ENCODE measurements at regions not wholly inside any gene's neighbourhood (a gene's known extent, or its start where the extent isn't known, plus 50 kb on each side); places are given as distances from the start of the nearest gene placed in this dataset.

- TF ChIP-seq TSHZ2 (CRISPR knock-in tag; IDR thresholded peaks at IDR 0.05) (no peak), GLIS3 (CRISPR knock-in tag; IDR thresholded peaks at IDR 0.05) (no peak)
Observed at GRCh38 chr6:11294228-11294627, 61.8 kb upstream of the NEDD9 start (continued).

- ATAC-seq = no peak
- TF ChIP-seq PPARA (CRISPR knock-in tag; IDR thresholded peaks at IDR 0.05; ENCODE audit: borderline replicate concordance) (no peak), ZFP3 (CRISPR knock-in tag; IDR thresholded peaks at IDR 0.05) (no peak), GLIS3 (CRISPR knock-in tag; IDR thresholded peaks at IDR 0.05) (no peak), ARNTL (CRISPR knock-in tag; IDR thresholded peaks at IDR 0.05; ENCODE audit: borderline replicate concordance, low read depth) (no peak)
Observed at GRCh38 chr6:11292594-11293236, 60.2 kb upstream of the NEDD9 start.

DNA sequence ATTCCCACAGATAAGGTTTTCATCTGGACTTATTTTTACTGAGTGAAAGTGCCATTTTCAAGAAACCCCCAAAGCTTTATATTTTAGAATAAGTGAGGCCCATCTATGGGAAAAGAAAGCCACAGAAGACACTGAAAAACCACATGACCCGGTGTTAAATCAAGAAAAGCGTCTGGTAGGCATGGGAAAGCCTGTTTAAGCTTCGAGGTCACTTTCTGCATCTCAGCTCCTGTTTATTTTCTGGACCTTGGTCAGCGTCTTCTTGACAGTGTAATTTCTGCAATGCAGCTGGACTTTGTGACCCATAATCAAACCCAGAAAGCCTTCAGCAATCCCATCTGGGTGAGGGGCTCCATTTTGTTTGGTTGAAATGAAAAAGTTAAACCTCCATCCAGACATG, 59.6 kb upstream of the NEDD9 start:
- no peak for TF ChIP-seq SNAI2 (CRISPR knock-in tag; IDR thresholded peaks at IDR 0.05)
- TF ChIP-seq RARB (CRISPR knock-in tag; IDR thresholded peaks at IDR 0.05) = no peak
- TF ChIP-seq, protein P1, sequence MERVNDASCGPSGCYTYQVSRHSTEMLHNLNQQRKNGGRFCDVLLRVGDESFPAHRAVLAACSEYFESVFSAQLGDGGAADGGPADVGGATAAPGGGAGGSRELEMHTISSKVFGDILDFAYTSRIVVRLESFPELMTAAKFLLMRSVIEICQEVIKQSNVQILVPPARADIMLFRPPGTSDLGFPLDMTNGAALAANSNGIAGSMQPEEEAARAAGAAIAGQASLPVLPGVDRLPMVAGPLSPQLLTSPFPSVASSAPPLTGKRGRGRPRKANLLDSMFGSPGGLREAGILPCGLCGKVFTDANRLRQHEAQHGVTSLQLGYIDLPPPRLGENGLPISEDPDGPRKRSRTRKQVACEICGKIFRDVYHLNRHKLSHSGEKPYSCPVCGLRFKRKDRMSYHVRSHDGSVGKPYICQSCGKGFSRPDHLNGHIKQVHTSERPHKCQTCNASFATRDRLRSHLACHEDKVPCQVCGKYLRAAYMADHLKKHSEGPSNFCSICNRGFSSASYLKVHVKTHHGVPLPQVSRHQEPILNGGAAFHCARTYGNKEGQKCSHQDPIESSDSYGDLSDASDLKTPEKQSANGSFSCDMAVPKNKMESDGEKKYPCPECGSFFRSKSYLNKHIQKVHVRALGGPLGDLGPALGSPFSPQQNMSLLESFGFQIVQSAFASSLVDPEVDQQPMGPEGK (CRISPR knock-in tag; IDR thresholded peaks at IDR 0.05; ENCODE audit: borderline replicate concordance) = no peak
- no peak for TF ChIP-seq CSDC2 (CRISPR knock-in tag; IDR thresholded peaks at IDR 0.05)
- no peak for TF ChIP-seq TSHZ2 (CRISPR knock-in tag; IDR thresholded peaks at IDR 0.05)
- no peak for TF ChIP-seq ZNF565 (CRISPR knock-in tag; conservative IDR thresholded peaks at IDR 0.05; ENCODE audit: low read depth)
- no peak for TF ChIP-seq POU6F1 (CRISPR knock-in tag; IDR thresholded peaks at IDR 0.05; ENCODE audit: borderline replicate concordance, low read depth)
- TF ChIP-seq ZC3H10 (CRISPR knock-in tag; IDR thresholded peaks at IDR 0.05) = no peak
- TF ChIP-seq TOX (CRISPR knock-in tag; IDR thresholded peaks at IDR 0.05; ENCODE audit: borderline replicate concordance) = no peak
- TF ChIP-seq ZNF70 (CRISPR knock-in tag; IDR thresholded peaks at IDR 0.05) = no peak
- TF ChIP-seq TCF4 (CRISPR knock-in tag; IDR thresholded peaks at IDR 0.05; ENCODE audit: borderline replicate concordance) = no peak

GRCh38 chr6:11291582-11291981, 59.1 kb upstream of the NEDD9 start:
- no peak for ATAC-seq
- no peak for TF ChIP-seq ZFP30 (CRISPR knock-in tag; IDR thresholded peaks at IDR 0.05)
- no peak for TF ChIP-seq ARNTL (CRISPR knock-in tag; IDR thresholded peaks at IDR 0.05; ENCODE audit: borderline replicate concordance, low read depth)
- no peak for TF ChIP-seq OSR1 (CRISPR knock-in tag; IDR thresholded peaks at IDR 0.05)
- TF ChIP-seq TSHZ2 (CRISPR knock-in tag; IDR thresholded peaks at IDR 0.05) = no peak
- TF ChIP-seq ESRRG (CRISPR knock-in tag; IDR thresholded peaks at IDR 0.05) = no peak
- TF ChIP-seq GLIS3 (CRISPR knock-in tag; IDR thresholded peaks at IDR 0.05) = no peak
- TF ChIP-seq RARB (CRISPR knock-in tag; IDR thresholded peaks at IDR 0.05) = no peak
- TF ChIP-seq BACH2 (CRISPR knock-in tag; IDR thresholded peaks at IDR 0.05; ENCODE audit: borderline replicate concordance) = no peak
- TF ChIP-seq PPARA (CRISPR knock-in tag; IDR thresholded peaks at IDR 0.05; ENCODE audit: borderline replicate concordance) = no peak

More for the DNA sequence above, 59.6 kb upstream of the NEDD9 start:
- no peak for ATAC-seq
